GM18511 (cell line): ENCODE measurements at regions not wholly inside any gene's neighbourhood (a gene's known extent, or its start where the extent isn't known, plus 50 kb on each side); places are given as distances from the start of the nearest gene placed in this dataset.
"Not testable (repeated sequence)": the region's sequence is repeated elsewhere in the genome, so short reads cannot be mapped to it uniquely, and the experiment has no call there.

ENCODE experiments used
- ATAC-seq: cut with Tn5 transposase; IDR thresholded peaks from one replicate; pipeline ENCODE4 v1.9.1; 2021; ENCODE audit warnings: mild to moderate bottlenecking, moderate library complexity; ENCODE audit not compliant: unreplicated experiment

DNA sequence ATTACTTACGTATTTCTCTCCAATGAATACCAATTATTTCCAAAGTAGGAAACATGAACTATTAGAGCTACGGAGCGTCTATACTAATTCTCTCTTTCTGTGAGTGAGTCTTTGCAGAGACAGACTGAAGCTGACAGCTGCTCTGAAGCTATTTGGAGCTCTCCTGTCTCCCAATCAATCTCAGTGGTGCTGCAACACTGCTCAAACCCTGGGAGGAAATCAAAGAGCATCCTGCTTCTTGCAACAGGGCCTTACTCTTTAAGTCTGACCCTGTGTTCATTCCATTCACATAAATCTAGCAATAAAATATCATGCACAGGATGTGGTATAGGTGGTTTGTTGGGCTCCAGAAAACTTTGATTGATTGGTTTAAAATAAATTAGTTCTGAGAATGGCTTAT is 685.7 kb upstream of the IGFBP3 start:
- ATAC-seq = no peak

DNA sequence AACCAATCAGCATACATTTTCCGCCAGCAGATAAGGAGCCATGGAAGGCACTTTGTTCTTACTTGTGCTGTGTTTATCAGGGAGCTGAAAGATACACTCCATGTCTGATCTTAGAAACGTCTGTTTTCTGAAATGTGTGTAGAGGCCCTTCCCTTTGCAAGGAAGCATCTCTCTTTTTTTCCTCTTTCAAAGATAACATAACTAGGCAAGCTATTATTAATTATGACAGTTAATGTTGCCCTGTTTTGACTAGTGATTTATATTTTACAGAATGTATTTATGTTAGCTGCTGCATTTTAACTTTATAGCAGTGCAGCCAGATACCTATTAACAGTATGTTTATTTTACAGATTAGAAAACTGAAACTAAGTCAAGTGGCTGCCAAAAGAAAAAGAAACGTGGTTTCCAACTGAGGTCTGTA is 683.2 kb upstream of the IGFBP3 start:
- ATAC-seq = no peak

DNA sequence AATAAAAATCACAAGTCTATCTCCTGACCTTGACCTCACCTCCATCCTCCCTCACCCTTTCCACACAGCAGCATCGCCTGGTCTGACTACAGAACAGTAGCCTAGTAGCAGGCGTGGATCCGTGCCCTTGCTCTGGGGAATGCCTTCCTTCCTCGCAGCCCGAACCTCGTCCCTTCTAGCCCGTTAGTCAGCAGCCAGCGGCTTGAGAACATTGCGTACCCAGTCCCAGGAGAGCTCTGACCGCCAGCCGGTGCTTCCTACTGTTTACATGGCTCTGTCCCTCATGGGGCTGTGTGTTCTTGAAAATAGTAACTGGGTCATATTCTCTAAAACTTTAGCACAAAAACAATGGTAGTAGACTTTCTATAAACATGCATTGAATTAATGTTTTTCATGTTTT is 682.7 kb upstream of the IGFBP3 start:
- ATAC-seq = no peak

DNA sequence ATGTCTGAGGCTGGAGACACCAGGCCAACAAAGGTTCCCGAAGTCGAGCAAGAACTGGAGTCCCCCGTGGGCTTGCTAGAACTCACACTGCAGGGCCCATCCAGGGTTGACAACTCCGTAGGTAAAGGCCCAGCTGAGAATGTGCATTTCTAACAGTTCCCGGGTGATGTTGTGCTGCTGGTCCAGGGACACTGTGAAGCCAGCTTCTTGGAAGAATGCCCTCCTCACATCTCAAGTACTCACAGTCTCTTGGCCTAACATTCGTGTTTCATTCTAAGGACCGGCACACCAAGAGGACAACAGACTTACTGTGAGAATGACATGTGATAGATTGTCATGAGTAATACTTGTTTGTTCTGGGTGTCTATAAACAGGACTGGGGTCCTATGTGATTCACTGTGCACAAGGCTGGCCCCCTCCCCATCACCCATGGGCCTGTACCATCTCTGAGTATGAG is 682.3 kb upstream of the IGFBP3 start:
- no peak for ATAC-seq

DNA sequence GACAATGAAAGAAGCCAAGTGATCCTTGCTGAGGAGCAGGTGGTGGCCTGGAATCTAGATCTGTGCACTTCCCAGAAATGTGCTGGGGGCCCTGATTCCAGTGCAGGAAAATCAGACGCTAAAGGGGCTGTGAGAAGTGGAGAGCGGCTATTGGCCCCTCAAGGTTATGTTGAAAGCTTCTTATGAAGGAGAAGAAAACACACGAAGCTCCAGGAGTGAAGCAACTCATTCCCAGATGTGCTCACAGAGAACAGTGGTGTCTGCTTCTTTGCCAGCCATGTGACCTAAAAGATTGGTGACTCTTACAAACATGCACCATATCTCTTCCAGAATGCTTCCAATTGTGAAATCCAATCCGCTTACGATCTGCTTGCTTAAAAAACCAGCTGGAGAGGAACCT is 679.3 kb upstream of the IGFBP3 start:
- ATAC-seq = no peak

DNA sequence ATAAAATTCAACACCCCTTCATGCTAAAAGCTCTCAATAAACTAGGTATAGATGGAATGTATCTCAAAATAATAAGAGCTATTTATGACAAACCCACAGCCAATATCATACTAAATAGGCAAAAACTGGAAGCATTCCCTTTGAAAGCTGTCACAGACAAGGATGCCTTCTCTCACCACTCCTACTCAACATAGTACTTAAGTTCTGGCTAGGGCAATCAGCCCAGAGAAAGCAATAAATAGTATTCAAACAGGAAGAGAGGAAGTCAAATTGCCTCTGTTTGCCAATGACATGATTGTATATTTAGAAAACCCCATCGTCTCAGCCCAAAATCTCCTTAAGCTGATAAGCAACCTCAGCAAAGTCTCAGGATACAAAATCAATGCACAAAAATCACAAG is 673.8 kb upstream of the IGFBP3 start:
- ATAC-seq = not testable (repeated sequence)

DNA sequence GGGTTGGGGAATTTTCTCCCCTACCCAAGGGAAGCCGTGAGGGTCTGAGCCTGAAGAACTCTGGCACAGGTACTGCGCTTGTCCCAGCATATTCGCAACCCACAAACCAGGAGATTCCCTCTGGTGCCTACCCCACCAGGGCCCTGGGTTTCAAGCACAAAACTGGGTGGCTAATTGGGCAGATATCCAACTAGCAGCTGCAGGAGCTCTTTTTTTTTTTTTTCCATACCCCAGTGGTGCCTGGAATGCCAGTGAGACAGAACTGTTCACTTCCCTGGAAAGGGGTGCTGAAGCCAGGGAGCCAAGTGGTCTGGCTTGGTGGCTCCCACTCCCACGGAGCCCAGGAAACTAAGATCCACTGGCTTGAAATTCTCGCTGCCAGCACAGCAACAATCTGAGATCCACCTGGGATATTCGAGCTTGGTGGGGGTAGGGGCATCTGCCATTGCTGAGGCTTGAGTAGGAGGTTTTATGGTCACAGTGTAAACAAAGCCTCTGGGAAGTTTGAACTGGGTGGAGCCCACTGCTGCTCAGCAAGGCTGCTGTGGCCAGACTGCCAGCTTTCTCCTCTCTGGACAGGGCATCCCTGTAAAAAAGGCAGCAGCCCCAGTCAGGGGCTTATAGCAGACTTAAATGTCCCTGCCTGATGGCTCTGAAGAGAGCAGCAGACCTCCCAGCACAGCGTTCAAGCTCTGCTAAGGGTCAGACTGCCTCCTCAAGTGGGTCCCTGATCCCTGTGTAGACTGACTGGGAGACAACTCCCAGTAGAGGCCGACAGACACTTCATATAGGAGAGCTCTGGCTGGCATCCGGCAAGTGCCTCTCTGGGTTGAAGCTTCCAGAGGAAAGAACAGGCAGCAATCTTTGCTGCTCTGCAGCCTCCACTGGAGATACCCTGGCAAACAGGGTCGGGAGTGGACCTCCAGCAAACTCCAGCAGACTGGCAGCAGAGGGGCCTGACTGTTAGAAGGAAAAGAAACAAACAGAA is 670.1 kb upstream of the IGFBP3 start:
- ATAC-seq = not testable (repeated sequence)

DNA sequence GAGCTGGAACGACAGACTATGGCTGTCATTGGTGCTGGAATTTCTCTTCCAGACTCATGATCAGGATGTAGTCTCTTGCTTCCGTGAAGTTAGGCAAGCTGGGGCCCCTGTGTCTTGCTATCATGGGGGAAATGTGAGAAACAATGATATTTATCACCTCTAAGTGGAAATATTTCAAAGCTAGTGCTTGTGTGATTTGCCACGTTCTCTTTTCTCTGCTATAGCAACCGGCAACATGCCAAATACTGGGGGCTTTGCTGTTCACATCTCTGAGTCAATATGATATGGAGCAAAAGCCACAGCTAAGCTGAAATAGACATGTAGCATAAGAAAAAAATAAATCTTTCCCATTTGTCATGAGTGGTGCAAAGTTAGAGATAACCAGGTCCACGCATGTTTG is 668.2 kb upstream of the IGFBP3 start:
- no peak for ATAC-seq

DNA sequence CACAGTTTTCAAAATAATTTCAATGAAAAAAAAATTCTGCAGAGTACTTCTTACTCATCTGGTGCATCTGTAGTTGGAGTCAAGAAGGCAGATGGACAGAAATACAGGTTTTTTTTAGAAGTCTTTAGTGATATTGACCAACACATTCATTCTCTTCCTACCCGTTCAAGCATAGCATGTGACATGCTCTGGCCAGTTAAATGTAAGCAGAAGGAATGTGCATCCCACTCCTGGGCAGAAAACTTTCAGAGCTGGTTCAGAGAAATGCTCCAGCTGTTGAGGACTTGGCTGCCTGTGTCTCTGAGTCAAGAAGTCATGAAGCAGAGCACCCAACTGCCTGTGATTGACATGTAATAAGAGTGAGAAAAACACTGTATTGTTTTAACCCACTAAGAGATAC is 665.3 kb upstream of the IGFBP3 start:
- no peak for ATAC-seq

DNA sequence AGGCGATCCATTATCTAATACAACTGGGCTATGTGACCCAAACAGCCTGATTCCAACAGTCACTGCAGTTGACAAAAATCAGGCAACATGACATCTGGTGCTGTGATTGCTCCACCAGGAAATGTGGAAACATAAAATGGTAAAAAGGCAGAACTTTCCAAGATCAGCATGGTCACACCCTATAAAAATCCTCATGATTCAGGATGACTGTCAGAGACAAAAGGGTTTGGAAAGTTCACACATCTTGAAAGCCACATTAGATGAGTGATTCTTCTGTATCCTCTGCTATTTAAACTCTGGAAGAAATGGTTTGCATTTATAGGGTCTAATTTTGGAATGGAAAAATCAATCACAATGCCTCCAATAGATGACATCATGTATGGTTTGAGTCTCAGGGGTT is 662.6 kb upstream of the IGFBP3 start:
- ATAC-seq = no peak

DNA sequence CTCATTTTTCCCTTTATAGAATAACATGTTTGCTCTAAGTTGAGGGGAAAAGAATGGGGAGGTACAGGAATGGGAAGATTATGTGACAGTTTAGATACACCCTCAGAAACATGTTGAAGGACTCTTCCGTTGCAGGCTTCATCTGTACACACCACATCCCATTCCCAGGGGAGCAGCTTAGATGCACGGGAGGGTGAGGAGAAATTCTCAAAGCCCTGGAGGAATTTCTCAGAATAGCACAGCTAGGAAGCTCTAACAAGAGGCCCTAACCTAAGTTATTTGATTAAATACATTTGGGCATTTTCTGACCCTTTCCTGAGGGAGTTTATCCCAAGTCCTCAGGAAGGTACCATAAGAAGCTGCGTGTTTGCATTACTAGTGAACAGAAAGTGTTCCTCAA is 660.2 kb upstream of the IGFBP3 start:
- ATAC-seq = no peak

DNA sequence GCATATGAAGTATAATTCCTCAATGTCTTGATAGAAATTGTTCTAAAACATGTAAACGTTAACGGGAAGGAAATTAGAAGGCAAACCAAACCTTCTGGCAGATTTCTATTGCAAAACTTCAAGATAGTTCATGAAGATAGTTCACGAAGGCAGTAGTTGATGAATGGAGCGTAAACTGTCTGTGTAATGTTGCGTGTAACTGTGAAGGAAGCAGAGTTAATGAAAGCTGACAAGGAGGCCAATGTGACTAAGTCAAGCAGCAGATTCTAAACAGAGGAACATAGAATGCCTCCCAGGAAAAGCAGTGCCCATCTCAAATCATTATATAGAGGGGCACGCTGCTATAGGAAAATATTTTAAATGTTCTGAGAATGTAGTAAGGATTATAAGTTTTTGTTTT is 659.7 kb upstream of the IGFBP3 start:
- ATAC-seq = no peak

DNA sequence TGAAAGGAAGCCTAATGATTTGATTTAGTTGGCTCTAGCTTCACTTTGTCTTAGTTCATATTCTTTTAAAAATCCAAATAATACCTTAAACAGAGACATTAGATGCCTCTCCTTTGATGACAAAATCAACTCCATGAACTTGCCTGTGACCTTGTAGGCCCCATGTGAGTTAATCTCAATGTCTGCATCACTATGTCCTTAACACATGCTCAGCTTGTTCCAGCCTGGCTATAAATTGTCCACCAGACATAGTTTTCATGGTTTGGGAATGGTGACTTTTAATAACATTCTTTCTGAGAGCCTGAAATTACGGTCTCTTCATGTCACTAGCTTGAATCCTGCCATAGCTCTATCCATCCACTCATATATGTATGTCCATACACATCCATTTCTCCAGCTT is 656.3 kb upstream of the IGFBP3 start:
- no peak for ATAC-seq

DNA sequence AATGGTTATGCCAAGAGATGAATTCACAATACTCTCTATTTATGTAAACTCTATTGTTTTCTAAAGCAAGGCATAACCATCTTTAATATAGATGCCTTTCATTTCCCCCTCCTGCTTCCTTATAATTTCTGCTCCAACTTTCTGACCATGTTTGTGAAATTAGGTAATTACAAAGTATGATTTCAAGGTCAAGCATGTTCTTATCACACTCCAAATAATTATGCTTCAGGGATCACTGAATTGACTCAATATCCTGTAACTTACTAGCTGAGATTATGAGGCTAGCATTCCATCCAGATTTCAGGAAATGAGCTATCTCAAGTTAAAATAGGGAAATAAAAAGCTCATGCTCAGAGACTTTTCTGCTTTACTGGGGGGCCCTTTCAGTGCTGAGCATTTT is 655.9 kb upstream of the IGFBP3 start:
- ATAC-seq = no peak

DNA sequence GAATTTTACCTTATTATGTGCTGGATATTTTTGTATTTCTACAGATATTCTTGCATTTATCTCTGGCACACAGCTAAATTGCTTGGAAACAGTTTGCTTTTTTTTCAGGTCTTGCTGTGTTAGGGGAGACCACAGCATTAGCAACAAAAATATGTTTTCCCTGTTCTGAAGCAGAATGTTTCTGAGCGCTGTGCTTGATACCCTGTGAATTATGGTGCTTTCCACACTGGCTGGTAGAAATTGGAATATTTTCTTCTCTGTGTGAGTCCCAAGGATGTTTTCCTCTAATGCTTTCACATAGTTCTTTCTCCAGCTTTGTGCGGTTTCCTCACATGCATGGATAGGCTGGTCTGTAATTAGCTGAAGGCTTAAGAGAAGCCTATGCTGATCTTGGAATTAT is 651.6 kb upstream of the IGFBP3 start:
- ATAC-seq = no peak

DNA sequence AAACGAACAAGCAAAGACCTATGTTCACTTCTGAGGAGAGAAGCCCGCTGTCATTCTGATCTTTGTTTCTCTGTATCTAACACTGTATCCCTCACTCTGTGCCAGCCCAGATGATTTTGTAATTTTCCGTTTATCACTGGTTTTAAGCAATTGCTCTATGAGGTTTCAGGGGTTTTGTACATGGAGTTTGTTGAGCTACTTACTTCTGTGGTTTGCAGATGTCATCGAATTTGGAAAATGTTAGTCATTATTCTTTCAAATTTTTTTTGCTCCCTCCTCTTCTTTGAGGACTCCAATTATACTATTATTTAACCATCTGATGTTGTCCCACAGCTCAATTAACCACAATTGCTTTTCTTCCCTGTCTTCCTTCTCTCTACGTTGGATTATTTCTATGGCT is 650.9 kb upstream of the IGFBP3 start:
- no peak for ATAC-seq

DNA sequence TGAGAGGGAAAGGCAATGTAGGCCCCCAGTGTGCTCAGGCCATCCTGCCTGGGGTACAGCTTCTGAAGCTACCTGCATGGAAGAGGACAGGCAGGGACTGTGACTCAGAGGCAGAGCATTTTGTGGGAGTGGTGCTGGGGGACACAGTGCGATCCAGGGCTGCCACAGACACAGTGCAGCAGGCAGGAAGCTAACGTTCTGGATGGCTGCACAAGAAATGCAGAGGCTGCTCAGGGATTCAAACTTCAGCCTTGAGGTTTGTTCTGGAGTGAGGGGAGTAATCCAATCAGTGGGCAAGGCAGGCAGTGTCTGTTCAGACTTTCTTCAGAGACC is 648.0 kb upstream of the IGFBP3 start:
- ATAC-seq = no peak

DNA sequence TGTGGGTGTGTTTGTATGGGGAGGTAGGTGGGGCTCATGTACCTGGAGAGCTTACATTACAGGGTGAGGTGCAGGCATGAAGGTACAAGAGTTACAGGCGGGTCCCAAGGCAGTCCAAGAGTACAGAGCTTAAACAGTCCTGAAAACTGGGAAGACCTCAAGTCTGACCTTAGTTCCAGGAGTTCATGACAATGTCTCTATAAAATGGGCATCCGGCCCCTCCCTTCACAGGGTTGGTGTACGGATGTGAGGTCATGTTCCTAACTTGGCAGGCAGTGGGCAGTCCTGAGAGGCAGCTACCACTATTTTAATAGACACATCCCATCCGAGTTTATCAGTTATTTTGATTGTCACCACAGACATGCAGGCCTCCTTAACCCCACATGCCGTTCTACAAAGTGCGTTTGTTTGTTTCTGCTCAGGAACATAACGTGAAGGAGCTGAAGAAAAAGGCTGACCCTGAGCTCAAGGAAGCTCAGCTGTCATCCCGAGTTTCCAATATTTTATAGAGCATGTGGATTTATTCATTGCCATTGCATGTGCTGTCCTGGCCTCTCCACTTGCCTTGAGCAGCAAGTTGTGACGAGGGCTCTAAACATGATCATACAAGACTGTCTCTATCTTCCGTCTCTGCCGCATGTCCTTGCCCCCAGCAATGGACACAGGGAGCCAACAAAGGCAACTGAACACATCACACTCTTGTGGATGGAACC is 647.5 kb upstream of the IGFBP3 start:
- no peak for ATAC-seq

DNA sequence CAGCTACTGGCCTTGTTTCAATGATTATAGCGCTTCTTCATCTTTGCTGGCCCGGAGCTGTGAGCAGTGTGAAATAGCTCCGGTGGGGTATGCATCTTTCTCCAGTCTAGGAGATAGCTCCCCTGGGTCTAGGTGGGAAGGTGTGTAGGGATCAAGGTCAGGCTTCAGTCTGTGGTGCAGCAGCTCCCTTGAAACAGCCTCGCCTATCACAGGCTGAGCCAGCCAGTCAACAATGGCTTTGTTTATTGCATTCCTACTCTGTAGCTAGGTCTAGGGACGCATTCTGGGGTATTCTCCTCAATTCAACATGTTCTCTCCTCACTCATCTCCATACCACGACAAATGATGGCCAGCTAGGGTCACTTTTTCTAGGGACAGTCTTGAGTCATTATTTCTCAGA is 646.8 kb upstream of the IGFBP3 start:
- no peak for ATAC-seq

DNA sequence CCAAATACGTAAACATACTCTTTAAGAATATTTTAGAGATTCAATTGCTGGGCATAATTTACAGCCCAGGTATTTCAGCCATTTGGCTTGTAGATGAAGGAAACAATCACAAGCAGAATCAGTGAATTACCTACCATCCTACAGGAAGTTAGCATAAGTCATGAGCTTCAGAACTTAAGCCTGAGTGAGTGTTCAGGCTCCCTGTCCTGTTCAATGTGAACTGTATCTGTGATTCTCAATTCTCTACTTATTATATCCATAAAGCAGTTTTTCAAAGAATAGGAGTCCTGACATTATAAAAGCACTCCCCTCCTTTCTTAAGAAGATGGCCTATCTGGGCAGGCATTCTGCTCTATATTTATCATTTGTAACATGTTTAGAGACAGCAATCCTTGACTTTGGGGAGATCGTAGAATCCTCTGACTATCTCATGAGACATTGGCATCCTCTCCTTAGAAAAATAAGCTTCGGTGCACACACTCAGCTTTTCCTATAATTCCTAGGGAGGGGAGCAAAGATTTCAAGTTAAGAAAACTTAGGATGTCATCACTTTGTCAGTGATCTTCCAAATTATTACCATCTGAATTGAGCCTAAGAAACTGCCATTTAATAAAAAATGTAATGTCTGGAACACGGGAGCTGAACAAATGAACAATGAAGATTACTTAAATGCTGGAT is 645.2 kb upstream of the IGFBP3 start:
- ATAC-seq = no peak

DNA sequence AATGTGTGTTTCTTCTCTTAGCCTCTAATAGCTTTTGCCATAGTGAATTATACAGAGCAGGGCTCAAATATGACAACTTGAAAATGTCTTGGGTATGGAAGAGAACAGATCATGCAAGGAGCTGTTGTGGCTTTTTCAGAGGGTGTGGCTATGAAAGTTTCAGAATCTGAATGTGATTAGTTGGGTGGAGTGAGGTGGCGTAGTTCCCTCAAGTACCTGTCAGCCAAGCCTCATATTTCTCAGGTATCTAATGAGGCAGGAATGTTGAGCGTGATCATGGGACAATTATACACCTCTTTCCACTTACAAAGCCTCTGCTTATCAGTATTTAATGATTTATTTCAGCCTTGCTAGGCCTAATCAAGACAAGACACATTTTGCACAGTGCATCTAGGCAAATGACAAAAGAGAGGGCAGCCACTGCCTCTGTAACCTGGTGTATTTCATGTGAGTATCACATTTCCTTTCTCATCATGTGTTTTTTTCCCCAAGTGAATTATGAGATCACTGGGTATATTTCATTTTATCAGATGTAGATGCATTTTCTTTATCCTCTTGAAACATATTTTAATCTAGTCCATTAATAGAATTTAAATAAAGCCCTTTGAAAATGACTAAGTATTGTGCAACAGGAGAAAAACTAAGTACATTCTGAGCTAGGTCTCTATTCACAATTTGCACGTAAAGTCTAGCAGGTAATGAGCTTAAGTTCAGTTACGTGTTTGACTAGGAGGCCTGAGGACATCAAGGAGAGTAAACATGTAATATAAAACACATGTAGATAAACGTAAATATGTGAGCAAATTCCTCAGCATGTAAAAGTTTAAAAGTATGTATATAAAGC is 644.4 kb upstream of the IGFBP3 start:
- no peak for ATAC-seq
